Glomerular endothelial cell (primary cell): ENCODE measurements at regions not wholly inside any gene's neighbourhood (a gene's known extent, or its start where the extent isn't known, plus 50 kb on each side); places are given as distances from the start of the nearest gene placed in this dataset.

Experiments
- DNase-seq: peaks from one replicate; pipeline ENCODE4 v3.0.0-alpha.2; 2011; ENCODE audit warnings: low read depth, low spot score; ENCODE audit errors: extremely low read depth

DNA sequence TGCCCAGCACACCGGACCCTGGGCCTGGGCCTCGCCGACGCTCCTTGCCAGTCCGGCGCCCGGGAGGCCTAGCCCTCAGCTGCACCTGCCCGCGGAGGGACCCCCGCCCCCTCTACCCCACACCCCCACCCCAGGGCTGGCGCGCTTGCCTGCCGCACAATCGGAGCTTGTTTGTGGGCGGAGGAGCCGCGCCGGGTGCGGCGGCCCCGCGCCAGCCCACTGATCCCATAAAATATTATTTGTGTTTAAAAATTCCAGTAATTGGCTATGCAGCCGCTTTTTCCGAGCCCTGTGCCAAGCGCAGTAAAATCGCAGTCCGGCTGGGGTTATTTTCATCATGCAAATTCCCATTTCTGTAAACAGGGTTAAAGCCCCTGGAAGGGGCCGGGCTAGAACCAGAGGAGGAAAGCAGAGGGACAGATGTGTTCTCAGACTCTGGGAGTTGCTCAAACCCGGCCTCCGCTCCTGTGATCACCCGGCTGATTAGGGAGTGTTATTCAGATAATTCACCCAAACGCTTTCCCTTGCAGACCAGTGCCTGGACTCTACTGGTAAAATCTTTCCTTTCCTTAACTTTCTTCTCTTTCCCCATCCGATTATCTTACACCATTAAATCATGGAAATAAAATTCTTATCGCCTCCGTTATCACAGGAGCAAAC lies 93.1 kb downstream of the NCR2 start:
- DNase-seq, result no peak

GRCh38 chr6:41428996-41429421 lies 93.6 kb downstream of the NCR2 start:
- no peak for DNase-seq

- no peak for DNase-seq
These were observed 94.4 kb downstream of the NCR2 start for GRCh38 chr6:41429506-41430504.

DNA sequence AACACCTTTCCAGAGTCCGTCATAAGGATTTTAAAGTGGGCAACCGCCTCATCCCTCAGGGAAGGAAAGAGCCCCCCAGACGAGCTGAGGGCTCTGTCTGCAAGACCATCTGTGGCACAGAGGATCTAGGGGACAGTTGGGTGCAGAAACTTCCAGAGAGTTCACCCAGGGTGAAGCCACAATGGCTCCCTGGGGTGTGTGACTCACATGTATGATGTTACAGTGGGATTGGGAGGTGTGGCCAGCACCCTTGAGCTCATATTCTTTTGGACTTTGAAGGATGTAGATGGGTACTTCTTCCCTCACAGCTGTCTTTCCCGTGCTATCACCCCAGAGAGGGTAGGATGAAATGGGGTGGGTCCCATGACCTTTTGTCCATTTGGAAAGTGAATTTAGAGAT lies 95.5 kb downstream of the NCR2 start:
- no peak for DNase-seq

GRCh38 chr6:41432280-41432679 lies 96.9 kb downstream of the NCR2 start:
- DNase-seq, result no peak

- no peak for DNase-seq
These were observed 99.5 kb downstream of the NCR2 start for GRCh38 chr6:41434803-41435481.

- DNase-seq, result no peak
These were observed 102.2 kb downstream of the NCR2 start for GRCh38 chr6:41437604-41438003.

- no peak for DNase-seq
These were observed 103.3 kb downstream of the NCR2 start for GRCh38 chr6:41438746-41439145.

DNA sequence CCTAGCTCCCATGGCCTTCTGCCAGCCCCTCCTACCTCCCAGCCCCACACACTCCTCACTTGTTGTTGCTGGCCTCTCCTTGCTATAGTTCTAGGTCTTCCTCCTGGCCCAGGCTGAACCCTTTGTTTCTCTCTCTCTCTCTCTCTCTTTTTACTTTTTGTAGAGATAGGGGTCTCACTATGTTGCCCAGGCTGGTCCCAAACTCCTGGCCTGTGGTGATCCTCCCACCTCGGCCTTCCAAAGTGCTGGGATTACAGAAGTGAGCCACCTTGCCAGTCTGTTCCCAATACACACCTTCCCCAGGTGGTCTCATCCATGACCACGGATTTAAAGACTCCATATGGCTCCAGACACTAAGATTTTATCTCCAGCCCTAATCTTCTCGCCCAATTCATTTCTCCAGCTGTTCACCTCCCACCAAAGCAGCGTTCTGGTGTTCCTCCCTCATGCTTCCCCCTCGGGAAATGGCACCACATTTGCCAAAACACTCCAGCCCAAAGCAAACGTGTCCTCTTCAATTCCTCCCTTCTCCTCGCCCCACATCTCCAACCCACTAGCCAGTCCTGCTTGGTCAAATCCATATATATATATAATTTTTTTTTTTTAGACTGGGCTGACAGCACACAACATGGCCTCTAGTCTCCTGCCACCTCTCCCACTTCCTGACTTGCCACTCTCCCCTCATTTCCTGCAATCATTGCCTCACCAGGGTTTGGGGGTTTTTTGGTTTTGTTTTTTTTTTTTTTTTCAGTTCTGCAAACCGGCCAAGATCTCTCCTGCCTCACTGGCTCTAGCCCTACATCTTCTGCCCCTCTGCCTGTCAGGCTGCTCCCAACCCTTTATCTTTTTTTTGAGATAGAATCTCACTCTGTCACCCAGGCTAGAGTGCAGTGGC lies 104.4 kb downstream of the NCR2 start:
- DNase-seq, result no peak

GRCh38 chr6:41440958-41441357 lies 105.2 kb upstream of the FOXP4 start:
- DNase-seq, result no peak

- no peak for DNase-seq
These were observed 104.4 kb upstream of the FOXP4 start for GRCh38 chr6:41441598-41442351.

DNA sequence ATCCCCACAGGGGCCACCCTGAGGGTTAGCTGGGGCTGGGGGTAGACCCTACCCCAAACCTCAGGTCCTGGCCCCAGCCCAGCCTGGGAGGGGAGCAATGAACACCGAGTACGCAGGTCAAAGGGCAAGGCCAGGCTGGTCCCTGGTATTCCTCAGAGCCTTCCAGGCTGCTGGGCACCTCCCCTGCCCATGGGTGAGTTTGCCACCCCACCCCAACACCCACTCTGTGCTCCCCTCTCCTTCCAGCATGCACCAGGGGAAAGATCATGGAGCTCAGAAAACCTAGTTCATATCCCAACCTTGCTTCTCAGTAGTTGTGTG lies 103.9 kb upstream of the FOXP4 start:
- DNase-seq, result no peak

GRCh38 chr6:41442800-41443501 lies 103.2 kb upstream of the FOXP4 start:
- no peak for DNase-seq

DNA sequence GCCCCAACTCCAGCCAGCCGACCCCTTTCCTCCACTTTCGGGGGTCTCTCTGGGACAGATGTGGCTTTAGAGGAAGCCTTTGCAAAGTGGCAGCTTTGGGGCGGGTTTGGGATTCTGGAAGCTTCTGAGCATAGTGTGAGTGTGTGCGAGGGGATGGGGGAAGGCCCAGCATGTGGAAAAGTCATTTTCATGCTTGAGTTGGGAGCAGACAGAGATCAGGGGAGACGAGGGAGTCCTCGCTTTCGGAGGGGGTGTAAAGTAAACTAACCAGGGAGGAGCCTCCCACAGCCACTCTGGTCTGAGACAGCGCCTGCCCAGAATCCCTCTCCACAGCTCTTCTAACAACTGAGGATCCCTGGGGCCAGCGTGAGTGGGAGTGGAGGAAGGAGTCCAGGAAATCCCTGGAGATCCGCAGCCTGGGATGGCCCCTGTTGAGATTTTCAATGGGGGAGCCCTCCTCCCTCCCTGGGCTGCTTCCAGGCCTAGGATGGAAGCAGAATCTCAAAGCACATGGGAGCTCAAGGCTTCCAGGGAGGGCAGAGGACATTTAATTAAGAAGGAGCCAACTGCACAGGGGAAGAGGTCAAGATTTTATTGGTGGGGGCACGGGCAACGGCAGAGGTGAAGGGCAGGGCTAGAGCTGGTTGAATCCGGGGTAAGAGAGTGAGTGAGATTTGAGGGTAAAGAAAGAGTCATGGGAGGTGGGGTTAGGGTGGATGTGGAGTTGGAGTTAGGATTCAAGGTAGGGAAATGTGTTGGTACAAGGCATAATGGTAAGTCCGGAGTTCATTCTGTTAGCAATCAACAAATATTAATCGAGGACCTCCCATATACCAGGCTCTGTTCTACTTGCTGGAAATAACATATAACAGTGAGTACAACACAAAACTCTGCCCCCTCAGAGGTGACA lies 102.3 kb upstream of the FOXP4 start:
- DNase-seq, result no peak

GRCh38 chr6:41445261-41445660 lies 100.9 kb upstream of the FOXP4 start:
- DNase-seq, result no peak

DNA sequence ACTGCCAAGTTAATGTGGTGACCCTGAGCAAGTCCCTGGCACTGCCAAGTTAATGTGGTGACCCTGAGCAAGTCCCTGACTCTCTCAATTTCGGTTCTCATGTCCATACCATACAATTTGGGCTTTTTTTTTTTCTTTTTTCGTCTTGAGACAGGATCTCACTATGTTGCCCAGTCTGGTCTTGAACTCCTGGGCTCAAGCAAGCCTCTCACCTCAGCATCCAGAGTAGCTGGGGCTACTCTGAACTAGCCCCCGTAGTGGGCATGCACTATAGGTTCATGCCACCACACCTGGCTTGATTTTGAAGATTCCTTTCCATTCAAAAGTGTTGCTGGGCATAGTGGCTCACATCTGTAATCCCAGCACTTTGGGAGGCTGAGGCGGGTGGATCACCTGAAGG lies 100.0 kb upstream of the FOXP4 start:
- no peak for DNase-seq

- DNase-seq, result no peak
These were observed 99.2 kb upstream of the FOXP4 start for GRCh38 chr6:41446907-41447545.

- no peak for DNase-seq
These were observed 97.9 kb upstream of the FOXP4 start for GRCh38 chr6:41448256-41448655.
